LNCAP (cell line): ENCODE measurements at regions not wholly inside any gene's neighbourhood (a gene's known extent, or its start where the extent isn't known, plus 50 kb on each side); places are given as distances from the start of the nearest gene placed in this dataset.

Experiments
- CTCF ChIP-seq: fragments of 450-650 bp; IDR thresholded peaks from 2 replicates; pipeline ENCODE4 v1.5.1; 2017; ENCODE audit warnings: mild to moderate bottlenecking

- TF ChIP-seq CTCF: no peak
Measured at GRCh38 chr3:124217542-124217941, 225.6 kb upstream of the ROPN1 start.

DNA sequence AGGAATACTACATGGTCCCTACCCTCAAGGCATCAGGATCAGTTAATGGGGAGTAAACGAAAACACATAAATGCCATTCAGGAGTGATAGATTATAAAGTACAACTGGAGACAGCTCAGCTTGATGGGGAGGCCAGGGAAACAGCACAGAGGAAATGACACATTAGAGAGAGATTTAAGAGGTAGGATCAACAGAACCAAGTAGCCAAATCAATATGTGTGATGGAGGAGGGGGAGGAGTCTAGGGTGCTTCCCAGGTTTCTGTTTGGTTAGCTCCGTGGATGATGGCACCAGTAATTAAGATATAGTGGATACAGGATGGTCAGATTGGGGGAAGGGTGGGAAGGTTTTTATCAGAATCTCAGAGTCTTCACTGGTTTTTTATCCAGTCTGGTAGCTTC lies 229.5 kb upstream of the ROPN1 start:
- no peak for TF ChIP-seq CTCF

GRCh38 chr3:124223853-124224252 lies 231.9 kb upstream of the ROPN1 start:
- TF ChIP-seq CTCF: no peak

DNA sequence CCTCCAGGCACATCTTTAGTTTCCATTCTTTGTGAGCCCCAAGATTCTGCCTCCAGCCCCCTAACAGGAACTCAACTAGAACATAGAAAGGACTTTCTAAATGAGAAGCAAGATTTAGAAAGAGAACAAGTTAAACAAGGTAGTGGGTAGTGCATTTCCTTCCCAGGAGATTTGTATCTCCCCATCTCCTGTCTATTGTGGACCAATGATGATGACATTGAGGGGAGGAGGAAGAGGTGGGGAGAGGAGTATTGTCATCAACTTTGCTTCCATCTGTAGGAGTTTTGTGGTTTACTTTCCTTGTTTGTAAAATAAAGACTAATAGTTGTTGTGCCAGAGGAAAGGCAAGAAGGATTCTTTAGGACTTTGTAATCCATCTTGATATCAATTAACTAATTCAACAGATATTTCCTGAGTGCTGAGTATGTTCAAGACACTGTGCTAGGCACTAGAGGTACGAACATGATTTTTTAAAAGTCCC lies 235.3 kb upstream of the ROPN1 start:
- no peak for TF ChIP-seq CTCF

DNA sequence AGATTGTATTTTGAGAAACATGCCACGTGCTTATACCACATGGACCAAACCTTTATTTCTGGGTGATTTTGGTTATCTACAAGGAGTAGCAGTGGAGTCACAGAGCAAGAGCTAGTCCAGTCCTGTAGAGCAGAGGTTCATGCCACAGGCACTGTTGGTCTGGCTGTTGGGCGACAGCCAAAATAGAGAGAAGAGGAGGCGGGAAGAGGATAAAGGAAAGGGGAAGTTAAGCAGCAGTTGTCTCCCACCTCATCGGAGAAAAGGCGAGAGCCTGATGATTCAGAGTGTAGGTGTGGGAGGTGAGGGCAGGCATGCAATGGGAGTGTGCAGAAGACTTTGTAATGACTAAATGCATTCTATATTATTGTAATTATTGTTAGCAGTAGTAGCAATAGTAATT lies 237.5 kb upstream of the ROPN1 start:
- TF ChIP-seq CTCF: no peak

DNA sequence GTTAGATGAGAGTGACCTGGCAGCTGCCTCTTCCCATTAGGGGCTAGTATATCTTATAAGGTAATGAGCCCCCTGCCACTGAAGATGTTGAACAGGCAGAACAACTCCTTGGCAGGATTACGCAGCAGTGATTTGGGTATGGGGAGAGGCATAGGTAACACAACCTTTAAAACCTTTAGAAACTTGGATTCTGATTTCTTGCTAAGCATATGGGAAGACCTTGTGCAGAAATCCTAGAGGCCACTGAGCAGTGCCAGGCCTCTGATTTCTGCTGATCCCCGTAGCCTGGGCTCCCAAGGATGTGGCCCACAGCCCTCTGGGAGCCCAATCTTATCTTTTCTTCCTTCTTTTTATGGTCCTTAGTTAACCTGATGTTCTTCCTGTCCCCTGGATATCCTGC lies 237.9 kb upstream of the ROPN1 start:
- no peak for TF ChIP-seq CTCF

DNA sequence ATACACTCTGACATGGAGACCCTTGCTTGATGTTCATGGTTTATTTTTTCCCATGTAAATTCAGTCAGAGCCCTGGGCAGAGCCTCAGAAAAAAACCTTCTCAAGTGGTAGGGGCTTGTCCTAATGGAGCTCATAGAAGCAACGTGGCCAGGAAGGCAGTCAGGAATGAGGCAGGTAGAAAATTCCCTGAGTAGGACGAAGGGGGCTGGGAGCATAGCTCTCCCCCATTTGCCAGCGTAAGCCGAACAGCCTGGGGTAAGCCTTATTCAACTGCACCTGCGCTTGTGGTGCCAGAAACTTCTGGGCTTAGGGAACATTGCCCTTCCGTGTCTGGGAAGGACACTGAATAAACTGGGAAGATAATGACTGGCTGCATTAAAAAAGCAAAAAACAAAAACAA lies 238.5 kb upstream of the ROPN1 start:
- no peak for TF ChIP-seq CTCF

GRCh38 chr3:124230998-124231397 lies 239.1 kb upstream of the ROPN1 start:
- TF ChIP-seq CTCF: no peak
